Kidney epithelial cell (primary cell): ENCODE measurements at regions not wholly inside any gene's neighbourhood (a gene's known extent, or its start where the extent isn't known, plus 50 kb on each side); places are given as distances from the start of the nearest gene placed in this dataset.

ENCODE experiments used
- DNase-seq: peaks from one replicate; pipeline ENCODE4 v3.0.0-alpha.2; 2010; ENCODE audit warnings: low read depth
- H3K27me3 ChIP-seq: 2 replicates; pipeline ENCODE4 v1.6.0; 2011; ENCODE audit warnings: low read length; ENCODE audit not compliant: control insufficient read depth, insufficient read depth
- H3K36me3 ChIP-seq: 2 replicates; pipeline ENCODE4 v1.5.1; 2011; ENCODE audit warnings: low read length; ENCODE audit not compliant: control insufficient read depth, insufficient read depth
- H3K4me3 ChIP-seq: 2 replicates; pipeline ENCODE4 v1.5.1; 2011; ENCODE audit warnings: low read depth, mild to moderate bottlenecking, control low read depth, low read length
- CTCF ChIP-seq: IDR thresholded peaks from 2 replicates; pipeline ENCODE4 v1.5.1; 2011; ENCODE audit warnings: mild to moderate bottlenecking, moderate library complexity, low read length, control low read depth, inconsistent platforms; ENCODE audit not compliant: insufficient read depth, poor library complexity, severe bottlenecking

- Histone ChIP-seq H3K27me3 (no peaks in the 10 kb centered on the region), H3K36me3 (no peaks in the 10 kb centered on the region), H3K4me3 (no peak overlapping the region)
- no peak for DNase-seq
- TF ChIP-seq CTCF, result no peak
Measured at GRCh38 chr6:98514796-98515195, 319.6 kb upstream of the POU3F2 start.

- TF ChIP-seq CTCF, result no peak
- H3K27me3 ChIP-seq, result no peaks in the 10 kb centered on the region
- DNase-seq, result no peak
- no peaks in the 10 kb centered on the region for H3K36me3 ChIP-seq
- H3K4me3 ChIP-seq, result no peak overlapping the region
Measured at GRCh38 chr6:98516206-98516605, 318.2 kb upstream of the POU3F2 start.

- no peaks in the 10 kb centered on the region for H3K27me3 ChIP-seq
- TF ChIP-seq CTCF, result no peak
- H3K4me3 ChIP-seq, result no peak overlapping the region
- DNase-seq, result no peak
- no peaks in the 10 kb centered on the region for H3K36me3 ChIP-seq
Measured at GRCh38 chr6:98516866-98517265, 317.5 kb upstream of the POU3F2 start.

GRCh38 chr6:98525860-98526259 lies 308.5 kb upstream of the POU3F2 start:
- Histone ChIP-seq H3K27me3 (no peaks in the 10 kb centered on the region), H3K36me3 (no peaks in the 10 kb centered on the region), H3K4me3 (no peak overlapping the region)
- no peak for TF ChIP-seq CTCF
- DNase-seq, result no peak

GRCh38 chr6:98526465-98526864 lies 307.9 kb upstream of the POU3F2 start:
- no peak for TF ChIP-seq CTCF
- no peaks in the 10 kb centered on the region for H3K27me3 ChIP-seq
- no peak overlapping the region for H3K4me3 ChIP-seq
- H3K36me3 ChIP-seq, result no peaks in the 10 kb centered on the region
- DNase-seq, result no peak

GRCh38 chr6:98529364-98529763 lies 305.0 kb upstream of the POU3F2 start:
- H3K36me3 ChIP-seq, result no peaks in the 10 kb centered on the region
- no peak for TF ChIP-seq CTCF
- no peaks in the 10 kb centered on the region for H3K27me3 ChIP-seq
- DNase-seq, result no peak
- no peak overlapping the region for H3K4me3 ChIP-seq
